Muscle of leg (tissue), 3 donors: ENCODE measurements at regions not wholly inside any gene's neighbourhood (a gene's known extent, or its start where the extent isn't known, plus 50 kb on each side); places are given as distances from the start of the nearest gene placed in this dataset.

Source experiments
- DNase-seq: peaks from one replicate; pipeline ENCODE4 v3.0.0; 2013
- H3K27ac ChIP-seq: one replicate; pipeline ENCODE4 v1.5.1; 2013; ENCODE audit warnings: mild to moderate bottlenecking, low read length, control low read depth
- H3K27me3 ChIP-seq: one replicate; pipeline ENCODE4 v1.6.1; 2013; ENCODE audit warnings: low read length; ENCODE audit not compliant: control insufficient read depth, insufficient read depth
- H3K36me3 ChIP-seq: one replicate; pipeline ENCODE4 v1.6.1; 2013; ENCODE audit warnings: low read length; ENCODE audit not compliant: control insufficient read depth, insufficient read depth
- H3K4me1 ChIP-seq: one replicate; pipeline ENCODE4 v1.6.1; 2013; ENCODE audit warnings: low read length; ENCODE audit not compliant: control insufficient read depth, insufficient read depth
- H3K4me3 ChIP-seq: one replicate; pipeline ENCODE4 v1.5.1; 2013; ENCODE audit warnings: low read length, control low read depth
- H3K9me3 ChIP-seq: replicated peaks from 2 replicates; pipeline ENCODE4 v1.6.1; 2013; ENCODE audit warnings: low read depth, low read length; ENCODE audit not compliant: control insufficient read depth
- WGBS: methylation state at CpG from one replicate; pipeline ENCODE4 v1.1.5; 2013; ENCODE audit warnings: missing lambda C conversion rate; ENCODE audit not compliant: insufficient coverage; 5-methylcytosine and 5-hydroxymethylcytosine counted together

DNA sequence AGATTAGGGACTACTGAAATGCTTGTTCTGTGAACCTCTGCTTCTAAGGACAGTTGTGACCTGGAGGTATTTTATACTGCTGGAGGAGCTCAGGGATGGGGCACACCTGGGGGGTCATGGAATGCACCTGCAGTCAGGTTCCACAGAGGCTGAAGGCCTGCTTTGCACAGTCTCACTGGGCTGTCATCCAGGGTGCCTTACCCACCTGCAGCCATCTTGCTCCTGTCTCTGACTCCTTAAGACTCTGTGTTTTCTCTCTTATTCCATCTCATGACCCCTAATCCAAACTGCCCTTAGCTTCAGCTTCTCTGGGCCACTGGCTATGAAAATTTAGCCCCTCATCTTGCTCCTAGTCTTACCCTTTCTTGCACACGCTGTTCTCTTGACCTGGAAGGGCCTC, 127.0 kb upstream of the SNX19 start:
- H3K36me3 ChIP-seq, result no peaks in the 10 kb centered on the region
- no peaks in the 10 kb centered on the region for H3K9me3 ChIP-seq
- 85% methylated on average over 1 of the region's 1 CpG for WGBS
- H3K27ac ChIP-seq, result no peak overlapping the region
- peaks cover 9% of the 10 kb centered on the region for H3K27me3 ChIP-seq
- no peak for DNase-seq
- H3K4me3 ChIP-seq, result no peak overlapping the region
- no peaks in the 10 kb centered on the region for H3K4me1 ChIP-seq

DNA sequence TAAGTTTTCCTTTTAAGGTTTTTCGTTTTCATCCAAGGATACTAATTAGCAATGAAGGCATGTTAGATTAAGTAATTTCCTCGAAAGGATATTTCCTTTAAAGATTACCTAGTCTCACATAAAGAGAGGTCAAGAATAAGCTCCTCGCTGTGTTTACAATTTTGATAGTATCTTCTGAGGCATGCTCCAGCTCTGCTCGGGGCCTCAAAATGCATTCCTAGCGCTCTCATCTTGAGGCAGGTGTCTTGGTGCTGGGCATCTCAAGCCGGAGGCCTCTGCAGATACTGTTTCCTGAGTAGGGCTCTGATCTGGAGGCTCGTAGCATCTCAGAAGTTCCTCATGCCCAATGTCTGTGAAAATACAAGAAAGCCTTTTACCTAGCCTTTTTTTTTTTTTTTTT, 128.6 kb upstream of the SNX19 start:
- Histone ChIP-seq H3K27me3 (peaks cover 9% of the 10 kb centered on the region), H3K27ac (no peak overlapping the region), H3K36me3 (no peaks in the 10 kb centered on the region), H3K4me3 (no peak overlapping the region), H3K9me3 (no peaks in the 10 kb centered on the region), H3K4me1 (no peaks in the 10 kb centered on the region)
- DNase-seq, result no peak
- 87% methylated on average over 4 of the region's 7 CpGs for WGBS

DNA sequence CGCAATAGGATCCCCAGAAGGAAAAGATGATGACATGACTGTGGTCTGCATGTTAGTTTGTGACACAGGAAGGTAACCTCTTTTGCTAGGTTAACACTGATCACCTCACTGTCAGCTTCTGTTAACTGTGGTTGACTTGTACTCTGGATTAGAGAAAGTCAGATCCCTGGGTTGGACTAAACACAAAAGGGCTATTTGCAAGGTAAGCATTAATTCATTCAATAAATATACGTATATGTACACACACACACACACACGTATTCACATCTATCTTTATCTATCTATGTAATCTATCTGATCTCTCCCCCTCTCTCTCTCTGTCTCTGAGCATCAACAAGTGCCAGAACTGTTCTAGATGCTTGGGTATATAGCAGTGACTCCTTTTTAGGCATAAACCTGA, 136.1 kb upstream of the SNX19 start:
- WGBS, result 83% methylated on average over 1 of the region's 3 CpGs
- H3K36me3 ChIP-seq, result no peaks in the 10 kb centered on the region
- H3K27me3 ChIP-seq, result peaks cover 2% of the 10 kb centered on the region
- no peaks in the 10 kb centered on the region for H3K9me3 ChIP-seq
- no peak overlapping the region for H3K4me3 ChIP-seq
- no peak for DNase-seq
- no peak overlapping the region for H3K27ac ChIP-seq
- H3K4me1 ChIP-seq, result no peaks in the 10 kb centered on the region

DNA sequence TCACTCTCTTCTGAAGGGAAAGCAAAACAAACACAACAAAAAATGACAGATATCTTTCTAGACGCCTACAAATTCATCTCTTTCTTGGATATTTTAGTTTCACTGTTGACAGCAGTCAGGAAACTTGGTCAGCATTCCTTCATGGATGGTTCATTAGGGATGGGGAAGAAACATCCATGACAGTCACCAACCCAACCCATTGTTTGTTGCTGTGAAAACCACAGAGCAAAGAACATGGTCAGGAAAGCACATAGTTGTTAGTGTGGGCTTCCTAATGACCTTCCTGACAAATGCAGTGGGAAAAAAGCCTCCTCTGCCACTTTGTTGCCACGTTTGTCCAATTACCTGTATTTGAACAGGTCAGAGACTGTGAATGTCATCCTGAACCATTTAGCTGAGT, 139.8 kb upstream of the SNX19 start:
- H3K4me3 ChIP-seq, result no peak overlapping the region
- no peaks in the 10 kb centered on the region for H3K27me3 ChIP-seq
- 100% methylated on average over 1 of the region's 2 CpGs for WGBS
- no peaks in the 10 kb centered on the region for H3K4me1 ChIP-seq
- no peak overlapping the region for H3K27ac ChIP-seq
- no peak for DNase-seq
- H3K9me3 ChIP-seq, result no peaks in the 10 kb centered on the region
- no peaks in the 10 kb centered on the region for H3K36me3 ChIP-seq

DNA sequence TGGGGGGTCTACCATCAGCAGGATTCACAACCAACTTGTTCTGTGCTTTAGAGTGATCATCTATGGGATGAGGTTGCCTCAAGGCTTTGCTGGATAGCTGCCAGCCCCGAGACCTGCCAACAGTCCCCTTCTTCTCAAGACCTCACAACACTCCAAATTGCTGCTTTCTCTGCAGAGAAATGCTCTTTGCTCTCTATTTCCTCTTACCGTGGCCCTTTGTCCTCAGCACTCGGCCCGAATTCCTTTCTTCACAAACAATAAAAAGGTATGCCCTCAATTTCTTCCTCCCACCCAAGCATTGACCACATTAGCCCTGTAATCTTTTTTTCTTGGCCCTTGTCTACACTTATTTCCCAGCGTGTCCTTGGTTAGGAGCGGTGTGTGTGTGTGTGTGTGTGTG, 147.4 kb upstream of the SNX19 start:
- DNase-seq, result no peak
- no peaks in the 10 kb centered on the region for H3K9me3 ChIP-seq
- no peak overlapping the region for H3K4me3 ChIP-seq
- peaks cover 12% of the 10 kb centered on the region for H3K27me3 ChIP-seq
- no peaks in the 10 kb centered on the region for H3K36me3 ChIP-seq
- no peak overlapping the region for H3K27ac ChIP-seq
- no peaks in the 10 kb centered on the region for H3K4me1 ChIP-seq
- WGBS, result 47% methylated on average over 2 of the region's 6 CpGs

DNA sequence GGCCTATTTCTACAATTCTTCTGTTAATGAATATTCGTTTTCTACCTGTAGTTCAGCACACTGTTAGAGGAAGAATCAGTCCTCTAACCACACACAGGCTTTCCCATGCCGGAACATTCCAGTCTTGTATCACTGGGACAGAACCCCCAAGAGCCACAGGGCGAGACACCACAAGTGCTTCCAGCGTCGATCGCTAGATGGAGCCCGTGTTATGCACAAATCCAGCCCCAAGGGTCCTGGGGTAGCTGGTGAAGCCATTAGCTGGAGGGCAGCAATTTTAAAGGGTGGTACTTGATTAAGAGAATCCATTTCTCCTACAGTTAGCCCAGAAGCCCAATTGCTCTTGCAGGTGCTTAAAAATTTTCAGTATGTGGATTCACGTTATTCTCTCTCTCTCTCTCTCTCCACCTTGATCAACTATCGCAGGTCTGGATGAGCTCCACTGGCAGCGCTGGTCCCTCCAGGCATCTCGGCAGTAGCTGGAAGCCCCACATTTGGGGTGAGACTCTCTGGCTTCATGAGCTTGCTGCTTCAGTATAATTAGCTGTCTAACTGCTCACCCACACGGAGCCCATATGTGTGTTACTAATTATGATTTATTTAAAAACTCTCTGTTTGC, 148.2 kb upstream of the SNX19 start:
- WGBS, result 49% methylated on average over 3 of the region's 12 CpGs
- H3K27me3 ChIP-seq, result peaks cover 12% of the 10 kb centered on the region
- DNase-seq, result peak; percentile 68

DNA sequence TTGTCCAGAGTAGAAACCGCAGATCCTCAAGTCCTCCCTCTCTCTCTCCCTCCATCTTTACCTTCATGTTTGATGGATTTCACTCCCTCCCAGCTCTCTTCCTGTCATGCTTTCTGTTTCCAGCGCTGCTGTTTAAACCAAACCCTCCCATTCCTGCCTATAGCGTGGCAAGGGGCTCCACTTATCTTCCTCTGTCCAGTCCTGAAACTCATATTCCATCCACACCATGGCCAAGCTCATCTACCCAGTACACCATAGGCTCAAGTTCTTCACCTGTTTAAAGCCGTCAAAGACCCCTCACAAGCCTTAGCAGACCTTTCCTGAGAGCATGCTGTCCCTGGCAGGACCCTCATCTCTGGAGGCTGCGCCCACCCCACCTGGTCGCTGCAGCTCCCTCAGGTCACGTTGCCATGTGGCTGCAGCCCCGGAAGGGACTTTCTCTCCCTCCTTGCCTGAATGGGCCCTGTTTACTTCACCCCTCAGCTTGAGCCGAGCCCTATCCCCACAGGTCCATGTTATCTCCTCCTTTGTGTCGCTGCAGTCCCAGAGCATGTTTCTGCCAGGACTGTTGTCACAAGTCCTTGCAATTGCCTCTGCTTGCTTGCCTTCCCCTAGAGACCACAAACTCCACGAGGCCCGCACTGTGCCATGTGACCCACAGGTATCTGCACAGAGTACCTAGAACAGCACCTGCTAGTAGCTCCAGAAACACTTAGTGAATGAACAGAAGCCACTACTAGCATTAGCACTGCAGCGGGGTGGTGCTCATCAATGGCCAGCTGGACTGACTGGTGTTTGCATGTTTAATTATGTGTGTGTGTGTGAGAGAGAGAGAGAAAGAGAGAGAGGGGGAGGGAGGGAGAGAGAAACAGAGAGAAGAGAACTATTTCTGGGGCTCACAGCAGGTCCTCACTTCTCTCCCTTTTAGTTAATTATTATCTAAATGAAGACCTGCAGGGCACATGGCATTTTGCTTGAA, 149.4 kb upstream of the SNX19 start:
- no peak overlapping the region for H3K4me3 ChIP-seq
- no peaks in the 10 kb centered on the region for H3K9me3 ChIP-seq
- DNase-seq, result no peak
- H3K4me1 ChIP-seq, result no peaks in the 10 kb centered on the region
- no peak overlapping the region for H3K27ac ChIP-seq
- no peaks in the 10 kb centered on the region for H3K36me3 ChIP-seq
- peaks cover 16% of the 10 kb centered on the region for H3K27me3 ChIP-seq
- WGBS, result 73% methylated on average over 12 of the region's 13 CpGs

More for the DNA sequence above, 148.2 kb upstream of the SNX19 start:
- Histone ChIP-seq H3K9me3 (no peaks in the 10 kb centered on the region), H3K4me3 (no peak overlapping the region), H3K36me3 (no peaks in the 10 kb centered on the region), H3K27ac (no peak overlapping the region), H3K4me1 (no peaks in the 10 kb centered on the region)

DNA sequence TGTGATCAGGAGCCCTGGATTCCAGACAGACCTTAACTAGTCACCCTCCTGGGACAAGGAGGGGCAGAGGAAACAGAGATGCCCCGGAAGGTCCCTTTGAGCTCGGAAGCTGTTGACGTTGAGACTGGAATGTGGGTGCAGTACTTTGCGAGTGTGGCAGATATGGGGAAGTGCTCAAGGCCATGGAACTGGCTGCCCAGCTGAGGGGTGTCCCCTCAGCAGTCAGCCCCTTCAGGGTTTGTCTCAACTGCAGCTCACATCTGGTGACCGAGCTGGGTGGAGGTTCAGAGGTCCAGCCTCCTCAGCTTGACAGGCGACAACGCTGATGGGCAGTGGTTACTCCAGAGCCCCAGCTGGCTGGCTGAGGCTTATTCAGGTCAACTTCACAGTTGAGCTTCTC, 150.3 kb upstream of the SNX19 start:
- Histone ChIP-seq H3K4me3 (no peak overlapping the region), H3K27ac (no peak overlapping the region), H3K4me1 (no peaks in the 10 kb centered on the region), H3K36me3 (no peaks in the 10 kb centered on the region), H3K27me3 (peaks cover 16% of the 10 kb centered on the region), H3K9me3 (no peaks in the 10 kb centered on the region)
- WGBS, result 79% methylated on average over 7 of the region's 7 CpGs
- DNase-seq, result no peak

DNA sequence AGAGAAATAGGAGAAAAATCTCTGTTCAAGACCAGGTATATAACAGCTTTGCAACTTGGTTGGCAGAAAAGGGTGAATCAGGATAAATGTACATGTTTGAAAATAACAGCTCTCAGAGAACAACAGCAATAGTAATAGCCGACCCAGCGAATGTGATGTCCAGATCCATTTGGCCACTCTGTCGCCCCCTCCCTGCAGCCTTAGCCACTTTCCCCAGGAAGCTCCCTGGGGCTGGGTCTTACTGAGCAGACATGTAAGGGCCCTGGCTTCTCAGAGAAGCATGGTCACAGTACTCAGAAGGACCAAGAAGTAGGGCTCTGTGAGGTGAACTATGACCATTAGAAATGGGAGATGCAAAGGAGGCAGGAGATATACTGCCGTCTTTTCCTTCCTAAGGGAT, 154.1 kb upstream of the SNX19 start:
- no peak for DNase-seq
- Histone ChIP-seq H3K36me3 (no peaks in the 10 kb centered on the region), H3K27me3 (peaks cover 11% of the 10 kb centered on the region), H3K9me3 (no peaks in the 10 kb centered on the region), H3K4me3 (no peak overlapping the region), H3K4me1 (peaks cover 2% of the 10 kb centered on the region), H3K27ac (no peak overlapping the region)
- 80% methylated on average over 3 of the region's 4 CpGs for WGBS

DNA sequence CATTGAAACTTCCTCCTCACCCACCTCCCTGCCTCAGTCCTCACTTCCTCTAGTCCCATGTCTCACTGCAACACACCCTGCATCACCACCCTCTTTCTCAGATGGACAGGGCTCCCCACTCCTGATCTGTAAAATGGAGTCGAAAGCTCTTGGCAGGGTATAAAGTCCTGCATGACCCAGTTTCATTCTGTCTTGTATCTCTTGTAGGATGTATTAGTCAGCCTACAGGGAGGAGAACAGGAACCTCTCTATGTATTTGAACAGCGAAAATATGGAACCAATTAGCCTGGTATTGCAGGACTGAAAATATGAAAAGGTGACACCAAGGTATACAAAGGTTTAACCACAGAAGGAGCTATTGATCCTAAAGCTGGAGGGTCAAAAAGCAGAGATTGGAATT, 156.9 kb upstream of the SNX19 start:
- H3K36me3 ChIP-seq, result no peaks in the 10 kb centered on the region
- WGBS, result 83% methylated on average over 1 of the region's 2 CpGs
- peaks cover 2% of the 10 kb centered on the region for H3K4me1 ChIP-seq
- DNase-seq, result no peak
- H3K27ac ChIP-seq, result no peak overlapping the region
- no peaks in the 10 kb centered on the region for H3K9me3 ChIP-seq
- H3K27me3 ChIP-seq, result peaks cover 5% of the 10 kb centered on the region
- no peak overlapping the region for H3K4me3 ChIP-seq
